B cell (primary cell): ENCODE measurements at regions not wholly inside any gene's neighbourhood (a gene's known extent, or its start where the extent isn't known, plus 50 kb on each side); places are given as distances from the start of the nearest gene placed in this dataset.

Experiments
- EZH2 ChIP-seq: IDR thresholded peaks from 2 replicates; pipeline ENCODE4 v1.6.1; 2012; ENCODE audit warnings: borderline replicate concordance, low read depth, mild to moderate bottlenecking, moderate library complexity, low read length; ENCODE audit not compliant: insufficient read depth, poor library complexity, severe bottlenecking
- TF ChIP-seq, protein P1 (sequence below): fragments of 200-600 bp; IDR thresholded peaks from one replicate; pipeline ENCODE4 v1.8.0; 2022; ENCODE audit warnings: antibody characterized with exemption, mild to moderate bottlenecking

DNA sequence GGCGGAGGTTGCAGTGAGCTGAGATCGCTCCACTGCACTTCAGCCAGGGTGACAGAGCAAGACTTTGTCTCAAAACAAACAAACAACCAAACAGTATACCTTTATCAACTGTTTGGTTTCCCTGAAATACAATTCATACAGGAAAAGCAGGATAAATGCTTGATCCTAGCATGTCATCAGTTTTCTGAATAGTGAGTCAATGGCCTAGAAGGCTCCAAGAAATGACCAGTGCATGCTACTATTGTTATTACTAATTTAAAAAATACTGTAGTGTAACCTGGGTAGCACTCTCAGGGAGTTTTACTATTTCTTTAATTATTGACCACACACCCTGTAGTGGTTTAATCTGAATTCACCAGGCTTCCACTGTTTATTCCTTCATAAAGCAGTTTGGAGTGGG is 101.0 kb upstream of the PTPN3 start:
- TF ChIP-seq, protein P1, sequence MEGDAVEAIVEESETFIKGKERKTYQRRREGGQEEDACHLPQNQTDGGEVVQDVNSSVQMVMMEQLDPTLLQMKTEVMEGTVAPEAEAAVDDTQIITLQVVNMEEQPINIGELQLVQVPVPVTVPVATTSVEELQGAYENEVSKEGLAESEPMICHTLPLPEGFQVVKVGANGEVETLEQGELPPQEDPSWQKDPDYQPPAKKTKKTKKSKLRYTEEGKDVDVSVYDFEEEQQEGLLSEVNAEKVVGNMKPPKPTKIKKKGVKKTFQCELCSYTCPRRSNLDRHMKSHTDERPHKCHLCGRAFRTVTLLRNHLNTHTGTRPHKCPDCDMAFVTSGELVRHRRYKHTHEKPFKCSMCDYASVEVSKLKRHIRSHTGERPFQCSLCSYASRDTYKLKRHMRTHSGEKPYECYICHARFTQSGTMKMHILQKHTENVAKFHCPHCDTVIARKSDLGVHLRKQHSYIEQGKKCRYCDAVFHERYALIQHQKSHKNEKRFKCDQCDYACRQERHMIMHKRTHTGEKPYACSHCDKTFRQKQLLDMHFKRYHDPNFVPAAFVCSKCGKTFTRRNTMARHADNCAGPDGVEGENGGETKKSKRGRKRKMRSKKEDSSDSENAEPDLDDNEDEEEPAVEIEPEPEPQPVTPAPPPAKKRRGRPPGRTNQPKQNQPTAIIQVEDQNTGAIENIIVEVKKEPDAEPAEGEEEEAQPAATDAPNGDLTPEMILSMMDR, result no peak
- TF ChIP-seq EZH2, result no peak
